Fibroblast of pulmonary artery (primary cell): ENCODE measurements at regions not wholly inside any gene's neighbourhood (a gene's known extent, or its start where the extent isn't known, plus 50 kb on each side); places are given as distances from the start of the nearest gene placed in this dataset.

Experiments
- DNase-seq: peaks from one replicate; pipeline ENCODE4 v3.0.0-alpha.2; 2010; ENCODE audit warnings: low read depth
- H3K4me3 ChIP-seq: replicated peaks from 2 replicates; pipeline ENCODE4 v1.5.1; 2011; ENCODE audit warnings: low read depth, mild to moderate bottlenecking, control low read depth, low read length, moderate library complexity
- CTCF ChIP-seq: IDR thresholded peaks from 2 replicates; pipeline ENCODE4 v1.5.1; 2011; ENCODE audit warnings: mild to moderate bottlenecking, control low read depth, low read length, inconsistent platforms; ENCODE audit errors: missing control alignments

GRCh38 chr18:67261931-67262552 lies 254.5 kb downstream of the DSEL start:
- no peak for DNase-seq
- TF ChIP-seq CTCF = no peak
- H3K4me3 ChIP-seq = no peak overlapping the region

DNA sequence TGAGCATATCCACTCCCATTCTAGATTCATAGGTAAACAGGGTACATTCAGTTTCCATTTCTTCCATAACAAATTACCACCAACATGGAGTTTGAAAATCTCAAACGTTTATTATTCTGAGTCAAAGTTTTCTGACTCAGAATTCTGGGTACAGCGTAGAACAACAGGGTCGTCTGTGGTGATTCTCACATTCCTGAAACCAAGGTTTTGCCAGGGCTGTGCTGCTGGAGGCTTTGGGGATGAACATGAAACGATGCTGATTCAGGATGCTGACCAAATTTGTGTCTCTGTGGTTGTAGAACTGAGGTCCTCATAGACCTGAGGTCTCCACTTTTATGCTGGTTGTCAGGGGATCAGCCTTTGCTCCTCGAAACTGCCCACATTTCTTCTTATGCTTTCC lies 255.7 kb downstream of the DSEL start:
- no peak overlapping the region for H3K4me3 ChIP-seq
- DNase-seq = no peak
- no peak for TF ChIP-seq CTCF

GRCh38 chr18:67250776-67251424 lies 265.6 kb downstream of the DSEL start:
- TF ChIP-seq CTCF = no peak
- H3K4me3 ChIP-seq = no peak overlapping the region
- DNase-seq = no peak

GRCh38 chr18:67243799-67244587 lies 272.5 kb downstream of the DSEL start:
- peak; percentile 35 for DNase-seq

DNA sequence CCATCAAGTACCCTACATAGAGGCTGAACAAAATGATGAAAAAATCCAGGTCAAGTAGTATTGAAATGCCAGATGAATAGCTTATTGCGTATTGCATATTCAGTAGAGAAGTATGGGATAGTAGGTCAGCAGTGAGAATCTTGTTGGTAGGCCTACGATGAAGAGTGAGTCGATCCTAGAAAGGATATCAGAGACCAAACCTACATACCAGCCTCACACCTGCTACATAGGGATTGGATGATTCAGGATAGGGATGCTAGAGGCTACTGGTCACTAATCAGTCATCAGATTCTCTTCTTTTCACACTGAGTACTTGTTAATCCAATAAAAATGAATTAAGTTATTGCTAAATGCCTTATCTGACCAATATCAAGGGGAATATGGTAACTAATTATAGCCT lies 274.5 kb downstream of the DSEL start:
- no peak for DNase-seq
- H3K4me3 ChIP-seq = no peak overlapping the region
- no peak for TF ChIP-seq CTCF

More at GRCh38 chr18:67243799-67244587, 272.5 kb downstream of the DSEL start:
- peak overlapping the region; percentile 35 for H3K4me3 ChIP-seq
- TF ChIP-seq CTCF = no peak

GRCh38 chr18:67241299-67241698 lies 275.2 kb downstream of the DSEL start:
- no peak for TF ChIP-seq CTCF
- no peak overlapping the region for H3K4me3 ChIP-seq
- no peak for DNase-seq
